CD4-positive, CD25-positive, alpha-beta regulatory T cell (primary cell): ENCODE measurements at regions not wholly inside any gene's neighbourhood (a gene's known extent, or its start where the extent isn't known, plus 50 kb on each side); places are given as distances from the start of the nearest gene placed in this dataset.
A peak's percentile ranks its signal among the peaks of the same experiment; 100 is the strongest.

ENCODE experiments used
- ATAC-seq, 2 donors: fragments of 150-1000 bp; cut with Tn5 transposase; one replicate each; pipeline ENCODE4 v1.10.0; 2021; ENCODE audit warnings: low read depth in 2 of 2, moderate number of reproducible peaks in 2 of 2, moderate library complexity in 1 of 2
- DNase-seq, 3 donors: peaks; one replicate each; pipeline versions ENCODE4 v3.0.0 to v3.0.0-alpha.2; 2012 to 2022; ENCODE audit warnings: mixed read lengths in 1 of 3
- H3K27ac ChIP-seq: one replicate; pipeline ENCODE4 v1.7.0; 2013; ENCODE audit warnings: mild to moderate bottlenecking, low read length; ENCODE audit not compliant: insufficient read depth, poor library complexity, severe bottlenecking
- H3K27me3 ChIP-seq: one replicate; pipeline ENCODE4 v1.7.0; 2013; ENCODE audit warnings: low read length; ENCODE audit not compliant: control insufficient read depth, insufficient read depth
- H3K36me3 ChIP-seq: one replicate; pipeline ENCODE4 v1.7.0; 2013; ENCODE audit warnings: mild to moderate bottlenecking, low read length, moderate library complexity; ENCODE audit not compliant: control insufficient read depth, insufficient read depth
- H3K4me1 ChIP-seq: 2 replicates; pipeline ENCODE4 v1.7.0; 2013; ENCODE audit warnings: mild to moderate bottlenecking, low read length; ENCODE audit not compliant: insufficient read depth, control insufficient read depth, poor library complexity, severe bottlenecking
- H3K4me3 ChIP-seq: one replicate; pipeline ENCODE4 v1.7.0; 2013; ENCODE audit warnings: low read depth, mild to moderate bottlenecking, low read length, moderate library complexity
- H3K9me3 ChIP-seq, 2 experiments: 1 replicate in 1 of 2; 2 replicates in 1 of 2; pipeline ENCODE4 v1.7.0; 2013; ENCODE audit warnings: low read length in 2 of 2, mild to moderate bottlenecking in 1 of 2, moderate library complexity in 1 of 2; ENCODE audit not compliant: control insufficient read depth in 2 of 2
- H3K27ac Mint-ChIP-seq, 3 donors: one replicate each; pipeline ENCODE4 v1.8.0; 2020 to 2022; ENCODE audit warnings: mild to moderate bottlenecking in 3 of 3, mixed read lengths in 3 of 3, moderate library complexity in 2 of 3
- H3K27me3 Mint-ChIP-seq: one replicate; pipeline ENCODE4 v1.8.0; 2022; ENCODE audit warnings: mild to moderate bottlenecking, mixed read lengths
- H3K36me3 Mint-ChIP-seq: one replicate; pipeline ENCODE4 v1.8.0; 2020; ENCODE audit warnings: mixed read lengths
- H3K4me1 Mint-ChIP-seq, 4 donors: one replicate each; pipeline ENCODE4 v1.8.0; 2020 to 2022; ENCODE audit warnings: mixed read lengths in 4 of 4, mild to moderate bottlenecking in 1 of 4
- H3K4me3 Mint-ChIP-seq, 4 donors: one replicate each; pipeline ENCODE4 v1.8.0; 2020 to 2022; ENCODE audit warnings: mild to moderate bottlenecking in 4 of 4, mixed read lengths in 4 of 4, moderate library complexity in 3 of 4
- H3K9me3 Mint-ChIP-seq, 7 donors: one replicate each; pipeline ENCODE4 v1.8.0; 2020 to 2022; ENCODE audit warnings: mixed read lengths in 7 of 7, mild to moderate bottlenecking in 3 of 7, moderate library complexity in 2 of 7

DNA sequence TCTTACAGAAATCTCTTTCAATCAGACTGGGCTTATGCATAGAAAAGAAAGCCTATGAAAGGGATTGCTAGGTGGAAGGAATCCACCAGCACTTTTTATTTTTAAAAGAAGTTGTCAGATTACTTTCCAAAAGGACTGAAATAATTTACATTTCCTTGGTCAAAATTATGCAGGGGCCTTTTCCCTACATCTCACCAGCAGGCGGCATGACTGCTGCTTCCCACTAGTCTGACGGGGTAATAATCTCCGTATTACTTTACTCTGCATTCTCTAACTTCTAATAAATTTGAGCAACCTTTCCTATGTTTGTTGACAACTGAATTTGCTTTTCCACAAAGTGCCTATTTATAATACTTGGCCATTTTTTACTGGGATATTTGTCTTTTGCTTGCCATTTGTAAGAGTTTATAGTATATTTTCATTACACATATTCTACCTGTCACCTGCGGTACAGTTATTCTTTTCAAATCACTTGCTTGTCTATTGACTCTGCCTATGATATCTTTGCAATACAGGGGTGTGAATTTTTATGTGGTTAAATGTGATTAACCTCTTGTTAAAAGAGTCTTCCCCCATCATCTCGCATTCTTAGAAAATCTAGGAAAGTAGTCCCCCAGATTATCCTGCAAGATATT lies 51.9 kb upstream of the USP47 start:
- ATAC-seq = no peak

DNA sequence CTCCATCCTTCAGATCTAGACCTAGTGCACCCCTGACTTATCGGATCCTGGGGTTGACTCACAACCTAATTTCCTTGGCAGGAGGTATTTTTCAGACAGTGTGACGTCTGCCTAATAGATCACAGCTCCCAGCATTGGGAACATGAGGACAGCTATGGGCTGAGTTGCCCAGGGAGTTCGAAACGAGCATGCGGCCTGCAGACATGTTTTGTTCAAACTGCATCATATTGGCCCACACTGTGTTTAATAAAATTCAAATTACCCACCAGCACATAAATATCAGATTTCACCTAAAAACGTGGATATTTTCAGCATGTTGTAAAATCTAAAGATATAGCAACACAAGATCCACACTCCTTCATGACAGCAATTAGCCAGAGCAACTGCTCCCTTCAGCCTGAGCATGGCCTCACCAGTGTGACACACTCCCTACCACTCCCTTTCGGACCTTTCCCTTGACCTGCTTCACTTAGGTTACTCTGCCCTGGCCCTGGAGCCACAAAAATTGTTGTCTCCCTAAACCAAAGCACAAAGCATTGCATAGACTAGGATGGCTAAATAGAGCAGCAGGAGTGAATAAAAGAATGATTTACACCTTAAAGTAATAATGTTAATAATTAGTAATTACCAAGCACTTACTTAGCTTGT lies 53.6 kb upstream of the USP47 start:
- H3K4me1 ChIP-seq = no peaks in the 10 kb centered on the region
- no peak overlapping the region for H3K4me3 Mint-ChIP-seq
- no peak for DNase-seq
- H3K36me3 ChIP-seq = no peaks in the 10 kb centered on the region
- no peak overlapping the region for H3K27ac Mint-ChIP-seq
- no peak for ATAC-seq
- peaks cover 5% of the 10 kb centered on the region for H3K27me3 ChIP-seq
- H3K4me1 Mint-ChIP-seq = peaks cover 0 to 1% (median 0%) of the 10 kb centered on the region in 4 donors
- peaks cover 0 to 1% (median 0%) of the 10 kb centered on the region in 7 donors for H3K9me3 Mint-ChIP-seq
- no peak overlapping the region for H3K4me3 ChIP-seq
- peaks cover 18% of the 10 kb centered on the region for H3K27me3 Mint-ChIP-seq
- no peak overlapping the region for H3K27ac ChIP-seq
- no peaks in the 10 kb centered on the region for H3K9me3 ChIP-seq
- no peaks in the 10 kb centered on the region for H3K36me3 Mint-ChIP-seq

More for the DNA sequence above, 51.9 kb upstream of the USP47 start:
- Histone ChIP-seq H3K36me3 (no peaks in the 10 kb centered on the region), H3K27me3 (peaks cover 8% of the 10 kb centered on the region), H3K4me1 (no peaks in the 10 kb centered on the region), H3K4me3 (no peak overlapping the region), H3K27ac (no peak overlapping the region), H3K9me3 (no peaks in the 10 kb centered on the region)
- Mint-ChIP-seq H3K4me1 (peaks cover 0 to 1% (median 0%) of the 10 kb centered on the region in 4 donors), H3K27ac (no peak overlapping the region), H3K27me3 (peaks cover 27% of the 10 kb centered on the region), H3K9me3 (peaks cover 0 to 1% (median 0%) of the 10 kb centered on the region in 7 donors), H3K4me3 (no peak overlapping the region), H3K36me3 (no peaks in the 10 kb centered on the region)
- DNase-seq = peak in 2 of 3 donors; percentile 8 to 13

DNA sequence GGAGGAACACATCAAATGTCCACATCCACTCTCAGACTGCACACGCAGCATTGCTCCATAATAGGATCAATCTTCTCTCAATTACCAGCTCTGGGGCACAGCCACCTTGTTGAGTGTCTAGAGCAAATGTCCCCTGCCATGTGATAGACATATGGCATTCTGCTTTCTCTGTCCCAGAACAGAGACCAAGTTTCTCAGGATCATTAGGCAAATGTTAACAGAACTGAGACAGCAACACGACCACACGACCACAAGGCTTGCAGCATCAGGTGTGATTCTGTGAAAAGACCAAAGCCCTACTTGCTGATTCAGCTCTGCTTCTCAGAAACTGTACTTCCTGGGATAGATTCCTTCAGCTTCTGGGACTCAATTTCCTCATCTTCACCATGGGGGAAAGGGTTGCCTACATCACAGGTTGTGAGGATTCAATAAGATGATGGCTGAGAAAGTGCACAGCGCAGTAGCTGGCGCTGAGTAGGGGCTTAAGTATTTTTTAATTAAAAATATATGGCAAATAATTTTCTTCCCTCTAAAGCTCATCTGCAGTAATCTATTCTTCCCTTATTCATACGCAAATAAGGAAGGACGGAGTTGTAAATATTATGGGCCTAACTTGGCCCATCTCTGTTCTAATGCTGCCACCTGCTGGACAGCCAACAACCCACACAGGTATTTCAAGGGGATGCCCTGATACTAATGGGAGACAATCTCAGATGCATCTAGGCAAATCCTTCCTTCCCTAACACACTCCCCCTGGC lies 54.3 kb upstream of the USP47 start:
- Mint-ChIP-seq H3K27me3 (peaks cover 18% of the 10 kb centered on the region), H3K27ac (no peak overlapping the region), H3K4me1 (peaks cover 0 to 1% (median 0%) of the 10 kb centered on the region in 4 donors), H3K9me3 (peaks cover 0 to 1% (median 0%) of the 10 kb centered on the region in 7 donors), H3K36me3 (no peaks in the 10 kb centered on the region), H3K4me3 (no peak overlapping the region)
- Histone ChIP-seq H3K36me3 (no peaks in the 10 kb centered on the region), H3K27me3 (peaks cover 3% of the 10 kb centered on the region), H3K9me3 (no peaks in the 10 kb centered on the region), H3K27ac (no peak overlapping the region), H3K4me3 (no peak overlapping the region), H3K4me1 (no peaks in the 10 kb centered on the region)
- peak; percentile 53 to 66 (median 61) for DNase-seq
- peak; percentile 55 to 68 for ATAC-seq

- no peaks in the 10 kb centered on the region for H3K9me3 ChIP-seq
- ATAC-seq = no peak
- H3K4me1 ChIP-seq = no peaks in the 10 kb centered on the region
- H3K36me3 ChIP-seq = no peaks in the 10 kb centered on the region
- H3K27me3 Mint-ChIP-seq = peaks cover 18% of the 10 kb centered on the region
- H3K27ac ChIP-seq = no peak overlapping the region
- no peak overlapping the region for H3K4me3 ChIP-seq
- no peak overlapping the region for H3K4me3 Mint-ChIP-seq
- H3K36me3 Mint-ChIP-seq = no peaks in the 10 kb centered on the region
- peaks cover 0 to 2% (median 0%) of the 10 kb centered on the region in 7 donors for H3K9me3 Mint-ChIP-seq
- peaks cover 0 to 1% (median 0%) of the 10 kb centered on the region in 4 donors for H3K4me1 Mint-ChIP-seq
- no peak overlapping the region for H3K27ac Mint-ChIP-seq
- peaks cover 3% of the 10 kb centered on the region for H3K27me3 ChIP-seq
- no peak for DNase-seq
Measured at GRCh38 chr11:11786771-11787170, 55.0 kb upstream of the USP47 start.

DNA sequence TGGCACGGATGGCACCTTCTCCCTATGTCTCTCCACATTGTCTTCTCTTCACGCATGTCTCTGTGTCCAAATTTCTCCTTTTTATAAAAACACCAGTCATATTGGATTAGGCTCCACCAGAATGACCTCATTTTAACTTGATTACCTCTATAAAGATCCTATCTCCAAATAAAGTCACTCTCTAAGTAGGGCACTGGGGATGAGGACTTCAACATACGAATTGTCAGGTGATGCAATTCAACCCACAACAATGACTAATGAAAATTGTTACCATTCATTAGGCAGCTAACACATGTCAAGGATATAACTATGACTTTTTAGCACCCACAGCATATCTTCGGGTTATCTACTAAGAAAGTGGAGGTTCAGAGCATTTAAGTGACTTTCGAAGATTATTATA lies 55.5 kb upstream of the USP47 start:
- ATAC-seq (no peak), DNase-seq (no peak)
- Histone ChIP-seq H3K27ac (no peak overlapping the region), H3K27me3 (peaks cover 3% of the 10 kb centered on the region), H3K36me3 (no peaks in the 10 kb centered on the region), H3K4me1 (no peaks in the 10 kb centered on the region), H3K4me3 (no peak overlapping the region), H3K9me3 (no peaks in the 10 kb centered on the region)
- no peak overlapping the region for H3K27ac Mint-ChIP-seq
- no peak overlapping the region for H3K4me3 Mint-ChIP-seq
- no peaks in the 10 kb centered on the region for H3K36me3 Mint-ChIP-seq
- peaks cover 18% of the 10 kb centered on the region for H3K27me3 Mint-ChIP-seq
- H3K4me1 Mint-ChIP-seq = peaks cover 0 to 1% (median 0%) of the 10 kb centered on the region in 4 donors
- H3K9me3 Mint-ChIP-seq = peaks cover 0 to 2% (median 0%) of the 10 kb centered on the region in 7 donors

- peaks cover 4% of the 10 kb centered on the region for H3K27me3 ChIP-seq
- no peaks in the 10 kb centered on the region for H3K36me3 ChIP-seq
- ATAC-seq = no peak
- H3K27me3 Mint-ChIP-seq = peaks cover 15% of the 10 kb centered on the region
- H3K4me1 Mint-ChIP-seq = no peaks in the 10 kb centered on the region
- H3K9me3 ChIP-seq = no peaks in the 10 kb centered on the region
- H3K27ac ChIP-seq = no peak overlapping the region
- H3K4me3 Mint-ChIP-seq = no peak overlapping the region
- no peaks in the 10 kb centered on the region for H3K4me1 ChIP-seq
- H3K9me3 Mint-ChIP-seq = peaks cover 0 to 1% (median 0%) of the 10 kb centered on the region in 7 donors
- no peak overlapping the region for H3K4me3 ChIP-seq
- H3K36me3 Mint-ChIP-seq = no peaks in the 10 kb centered on the region
- no peak overlapping the region for H3K27ac Mint-ChIP-seq
- DNase-seq = no peak
Measured at GRCh38 chr11:11782532-11783110, 59.2 kb upstream of the USP47 start.

- Histone ChIP-seq H3K9me3 (no peaks in the 10 kb centered on the region), H3K36me3 (no peaks in the 10 kb centered on the region), H3K27ac (no peak overlapping the region), H3K4me1 (no peaks in the 10 kb centered on the region), H3K27me3 (peaks cover 9% of the 10 kb centered on the region), H3K4me3 (no peak overlapping the region)
- H3K9me3 Mint-ChIP-seq = peaks cover 0 to 1% (median 0%) of the 10 kb centered on the region in 7 donors
- no peaks in the 10 kb centered on the region for H3K36me3 Mint-ChIP-seq
- H3K27me3 Mint-ChIP-seq = peaks cover 22% of the 10 kb centered on the region
- H3K27ac Mint-ChIP-seq = no peak overlapping the region
- DNase-seq (no peak), ATAC-seq (no peak)
- H3K4me1 Mint-ChIP-seq = no peaks in the 10 kb centered on the region
- no peak overlapping the region for H3K4me3 Mint-ChIP-seq
Measured at GRCh38 chr11:11780858-11781257, 60.9 kb upstream of the USP47 start.
